Thyroid gland (tissue), 4 donors: ENCODE measurements at regions not wholly inside any gene's neighbourhood (a gene's known extent, or its start where the extent isn't known, plus 50 kb on each side); places are given as distances from the start of the nearest gene placed in this dataset.

Source experiments
- POLR2A ChIP-seq, 2 donors: fragments of 450-650 bp; IDR thresholded peaks; one replicate each; pipeline ENCODE4 v1.6.1; 2017; ENCODE audit warnings: antibody characterized with exemption in 2 of 2, mild to moderate bottlenecking in 2 of 2, moderate library complexity in 1 of 2
- TF ChIP-seq, protein P1 (sequence below), 6 experiments: fragments of 200-600 bp in 3 of 6; fragments of 450-650 bp in 3 of 6; sonication (generic) in 3 of 6; IDR thresholded peaks; one replicate each; pipeline ENCODE4 v1.5.1; 2016 to 2019; ENCODE audit warnings: antibody characterized with exemption in 6 of 6, mild to moderate bottlenecking in 2 of 6, inconsistent platforms in 1 of 6, moderate library complexity in 1 of 6

DNA sequence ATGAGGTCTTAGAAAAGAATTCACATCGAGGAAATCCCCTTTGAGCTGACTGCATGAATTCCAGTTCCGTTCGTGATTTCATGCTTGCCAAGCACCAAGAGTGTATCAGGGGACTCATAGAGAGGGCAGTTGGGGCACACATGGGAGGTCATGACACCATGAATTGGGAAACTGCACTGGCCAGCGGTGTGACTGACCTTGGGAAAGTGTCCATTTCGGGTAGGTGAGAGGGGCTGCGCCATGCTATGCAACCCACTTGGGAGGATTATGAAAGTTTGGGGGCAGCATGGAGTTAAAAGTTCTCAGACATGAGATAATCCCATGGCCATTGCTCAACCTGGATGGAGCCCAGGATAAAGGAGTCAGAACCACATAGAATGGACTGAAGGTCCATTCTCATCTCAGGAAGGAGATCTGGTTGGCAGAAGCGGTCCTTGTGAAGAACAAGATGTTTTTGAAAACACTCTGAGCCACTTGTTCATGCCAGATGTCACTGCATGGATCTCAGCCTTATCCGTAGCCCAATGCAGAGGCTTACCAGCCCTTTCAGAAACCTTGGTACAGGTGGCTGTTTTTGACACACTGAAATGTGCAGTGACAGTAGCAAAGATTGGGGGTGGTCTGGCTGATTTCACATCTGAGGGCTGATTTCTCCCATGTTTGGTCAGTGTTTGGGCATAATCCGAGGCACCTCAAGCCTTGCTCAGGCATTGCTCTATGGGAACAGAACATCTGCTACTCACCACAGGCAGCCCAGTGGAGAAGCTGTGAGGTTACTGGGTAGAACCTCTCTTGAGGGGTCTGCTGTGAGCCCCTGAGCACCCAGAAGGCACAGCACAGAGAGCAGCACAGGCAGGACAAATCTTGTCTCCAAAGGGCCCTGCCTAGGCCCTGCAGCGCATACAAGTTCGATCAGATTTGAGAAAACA lies 252.3 kb downstream of the CXCL12 start:
- TF ChIP-seq, protein P1, sequence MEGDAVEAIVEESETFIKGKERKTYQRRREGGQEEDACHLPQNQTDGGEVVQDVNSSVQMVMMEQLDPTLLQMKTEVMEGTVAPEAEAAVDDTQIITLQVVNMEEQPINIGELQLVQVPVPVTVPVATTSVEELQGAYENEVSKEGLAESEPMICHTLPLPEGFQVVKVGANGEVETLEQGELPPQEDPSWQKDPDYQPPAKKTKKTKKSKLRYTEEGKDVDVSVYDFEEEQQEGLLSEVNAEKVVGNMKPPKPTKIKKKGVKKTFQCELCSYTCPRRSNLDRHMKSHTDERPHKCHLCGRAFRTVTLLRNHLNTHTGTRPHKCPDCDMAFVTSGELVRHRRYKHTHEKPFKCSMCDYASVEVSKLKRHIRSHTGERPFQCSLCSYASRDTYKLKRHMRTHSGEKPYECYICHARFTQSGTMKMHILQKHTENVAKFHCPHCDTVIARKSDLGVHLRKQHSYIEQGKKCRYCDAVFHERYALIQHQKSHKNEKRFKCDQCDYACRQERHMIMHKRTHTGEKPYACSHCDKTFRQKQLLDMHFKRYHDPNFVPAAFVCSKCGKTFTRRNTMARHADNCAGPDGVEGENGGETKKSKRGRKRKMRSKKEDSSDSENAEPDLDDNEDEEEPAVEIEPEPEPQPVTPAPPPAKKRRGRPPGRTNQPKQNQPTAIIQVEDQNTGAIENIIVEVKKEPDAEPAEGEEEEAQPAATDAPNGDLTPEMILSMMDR (IDR thresholded peaks at IDR 0.05) = no peak
- TF ChIP-seq POLR2A (IDR thresholded peaks at IDR 0.05) = no peak
